SU-DHL-6 (cell line): ENCODE measurements at regions not wholly inside any gene's neighbourhood (a gene's known extent, or its start where the extent isn't known, plus 50 kb on each side); places are given as distances from the start of the nearest gene placed in this dataset.

Source experiments
- H2AFZ ChIP-seq: fragments of 200-600 bp; sonication (generic); 2 replicates; pipeline ENCODE4 v1.6.1; 2014; ENCODE audit warnings: low read depth, mild to moderate bottlenecking, moderate library complexity, mixed read lengths, antibody characterized with exemption, low read length; ENCODE audit not compliant: severe bottlenecking
- H3F3A ChIP-seq: fragments of 200-600 bp; shearing (Covaris generic); 2 replicates; pipeline ENCODE4 v1.6.0; 2016; ENCODE audit warnings: antibody characterized with exemption, mild to moderate bottlenecking; ENCODE audit not compliant: insufficient read depth
- H3K27ac ChIP-seq: fragments of 200-600 bp; sonication (generic); 2 replicates; pipeline ENCODE4 v1.5.1; 2016; ENCODE audit warnings: low read depth, mild to moderate bottlenecking, low read length, moderate library complexity, mixed read lengths
- H3K27me3 ChIP-seq: fragments of 200-600 bp; sonication (generic), shearing (Covaris generic); 2 replicates; pipeline ENCODE4 v1.6.0; 2014; ENCODE audit warnings: mild to moderate bottlenecking, low read length
- H3K36me3 ChIP-seq: fragments of 200-600 bp; sonication (generic); 2 replicates; pipeline ENCODE4 v1.6.1; 2014; ENCODE audit warnings: mild to moderate bottlenecking, low read length, mixed read lengths
- H3K4me2 ChIP-seq: fragments of 300-600, 200-600 bp; shearing (Covaris generic), sonication (generic); 2 replicates; pipeline ENCODE4 v1.6.0; 2014; ENCODE audit warnings: low read length, low read depth, mild to moderate bottlenecking; ENCODE audit not compliant: poor library complexity, severe bottlenecking
- H3K4me3 ChIP-seq: fragments of 200-600 bp; sonication (generic); 2 replicates; pipeline ENCODE4 v1.5.1; 2014; ENCODE audit warnings: antibody characterized with exemption, low read length, mild to moderate bottlenecking, mixed read lengths; ENCODE audit not compliant: insufficient read depth, poor library complexity, severe bottlenecking
- H3K79me2 ChIP-seq: fragments of 200-600 bp; sonication (generic); 2 replicates; pipeline ENCODE4 v1.6.1; 2014; ENCODE audit warnings: mild to moderate bottlenecking, low read length, moderate library complexity; ENCODE audit not compliant: insufficient read depth
- H3K9ac ChIP-seq: fragments of 200-600 bp; sonication (generic); 2 replicates; pipeline ENCODE4 v1.7.0; 2014; ENCODE audit warnings: mild to moderate bottlenecking, low read length
- H3K9me2 ChIP-seq: fragments of 200-600 bp; sonication (generic); replicated peaks from 2 replicates; pipeline ENCODE4 v1.6.1; 2014; ENCODE audit warnings: low read length; ENCODE audit not compliant: insufficient read depth
- H3K9me3 ChIP-seq: fragments of 200-600 bp; sonication (generic); 2 replicates; pipeline ENCODE4 v1.6.1; 2014; ENCODE audit warnings: low read length, mixed read lengths; ENCODE audit not compliant: insufficient read depth
- H4K20me1 ChIP-seq: fragments of 200-600 bp; sonication (generic); 2 replicates; pipeline ENCODE4 v1.6.1; 2014; ENCODE audit warnings: low read depth, mild to moderate bottlenecking, antibody characterized with exemption, low read length, moderate library complexity, mixed read lengths
- EZH2phosphoT487 ChIP-seq: fragments of 200-600 bp; sonication (generic), shearing (Covaris generic); conservative IDR thresholded peaks from 2 replicates; pipeline ENCODE4 v1.6.1; 2018; ENCODE audit warnings: mild to moderate bottlenecking, antibody characterized with exemption, low read length, moderate library complexity, mixed read lengths
- TF ChIP-seq, protein P1 (sequence below): fragments of 200-600 bp; sonication (generic); IDR thresholded peaks from one replicate; pipeline ENCODE4 v1.5.1; 2017; ENCODE audit warnings: antibody characterized with exemption, mild to moderate bottlenecking, low read length, moderate library complexity; ENCODE audit not compliant: insufficient read depth, poor library complexity, severe bottlenecking

- no peaks in the 10 kb centered on the region for H3K79me2 ChIP-seq
- no peak overlapping the region for H3K4me3 ChIP-seq
- H3K9ac ChIP-seq = no peak overlapping the region
- H3K36me3 ChIP-seq = no peaks in the 10 kb centered on the region
- H3K9me3 ChIP-seq = no peaks in the 10 kb centered on the region
- H4K20me1 ChIP-seq = no peaks in the 10 kb centered on the region
- no peaks in the 10 kb centered on the region for H3K9me2 ChIP-seq
- H3K27me3 ChIP-seq = no peaks in the 10 kb centered on the region
- H3K4me2 ChIP-seq = no peak overlapping the region
- no peaks in the 10 kb centered on the region for H3F3A ChIP-seq
- no peak overlapping the region for H3K27ac ChIP-seq
- H2AFZ ChIP-seq = no peak overlapping the region
- TF ChIP-seq, protein P1, sequence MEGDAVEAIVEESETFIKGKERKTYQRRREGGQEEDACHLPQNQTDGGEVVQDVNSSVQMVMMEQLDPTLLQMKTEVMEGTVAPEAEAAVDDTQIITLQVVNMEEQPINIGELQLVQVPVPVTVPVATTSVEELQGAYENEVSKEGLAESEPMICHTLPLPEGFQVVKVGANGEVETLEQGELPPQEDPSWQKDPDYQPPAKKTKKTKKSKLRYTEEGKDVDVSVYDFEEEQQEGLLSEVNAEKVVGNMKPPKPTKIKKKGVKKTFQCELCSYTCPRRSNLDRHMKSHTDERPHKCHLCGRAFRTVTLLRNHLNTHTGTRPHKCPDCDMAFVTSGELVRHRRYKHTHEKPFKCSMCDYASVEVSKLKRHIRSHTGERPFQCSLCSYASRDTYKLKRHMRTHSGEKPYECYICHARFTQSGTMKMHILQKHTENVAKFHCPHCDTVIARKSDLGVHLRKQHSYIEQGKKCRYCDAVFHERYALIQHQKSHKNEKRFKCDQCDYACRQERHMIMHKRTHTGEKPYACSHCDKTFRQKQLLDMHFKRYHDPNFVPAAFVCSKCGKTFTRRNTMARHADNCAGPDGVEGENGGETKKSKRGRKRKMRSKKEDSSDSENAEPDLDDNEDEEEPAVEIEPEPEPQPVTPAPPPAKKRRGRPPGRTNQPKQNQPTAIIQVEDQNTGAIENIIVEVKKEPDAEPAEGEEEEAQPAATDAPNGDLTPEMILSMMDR = no peak
Measured at GRCh38 chr10:7029672-7030071, 381.2 kb downstream of the SFMBT2 start.

DNA sequence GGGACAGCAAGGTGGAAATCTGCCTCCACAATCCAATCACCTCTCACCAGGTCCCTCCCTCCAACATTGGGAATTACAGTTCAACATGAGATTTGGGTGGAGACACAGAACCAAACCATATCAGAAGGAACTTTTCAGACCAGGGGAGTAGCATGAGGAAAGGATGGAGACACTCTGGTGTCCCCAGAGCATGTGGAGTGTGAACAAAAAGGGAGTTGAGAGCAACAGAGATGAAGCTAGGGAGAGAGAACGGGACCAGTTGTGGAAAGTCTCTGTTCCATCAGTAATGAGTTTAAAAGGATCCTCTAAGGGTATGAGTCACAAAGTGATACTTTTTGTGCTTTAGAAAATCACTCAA, 382.0 kb downstream of the SFMBT2 start:
- Histone ChIP-seq H3K27ac (no peak overlapping the region), H3K36me3 (no peaks in the 10 kb centered on the region), H3K4me3 (no peak overlapping the region), H4K20me1 (no peaks in the 10 kb centered on the region), H3K9me2 (no peaks in the 10 kb centered on the region), H3K4me2 (no peak overlapping the region), H3K79me2 (no peaks in the 10 kb centered on the region), H3K9ac (no peak overlapping the region), H3K27me3 (no peaks in the 10 kb centered on the region), H3K9me3 (no peaks in the 10 kb centered on the region), H2AFZ (no peak overlapping the region), H3F3A (no peaks in the 10 kb centered on the region)
- TF ChIP-seq, protein P1 = no peak
- TF ChIP-seq EZH2phosphoT487 = no peak

DNA sequence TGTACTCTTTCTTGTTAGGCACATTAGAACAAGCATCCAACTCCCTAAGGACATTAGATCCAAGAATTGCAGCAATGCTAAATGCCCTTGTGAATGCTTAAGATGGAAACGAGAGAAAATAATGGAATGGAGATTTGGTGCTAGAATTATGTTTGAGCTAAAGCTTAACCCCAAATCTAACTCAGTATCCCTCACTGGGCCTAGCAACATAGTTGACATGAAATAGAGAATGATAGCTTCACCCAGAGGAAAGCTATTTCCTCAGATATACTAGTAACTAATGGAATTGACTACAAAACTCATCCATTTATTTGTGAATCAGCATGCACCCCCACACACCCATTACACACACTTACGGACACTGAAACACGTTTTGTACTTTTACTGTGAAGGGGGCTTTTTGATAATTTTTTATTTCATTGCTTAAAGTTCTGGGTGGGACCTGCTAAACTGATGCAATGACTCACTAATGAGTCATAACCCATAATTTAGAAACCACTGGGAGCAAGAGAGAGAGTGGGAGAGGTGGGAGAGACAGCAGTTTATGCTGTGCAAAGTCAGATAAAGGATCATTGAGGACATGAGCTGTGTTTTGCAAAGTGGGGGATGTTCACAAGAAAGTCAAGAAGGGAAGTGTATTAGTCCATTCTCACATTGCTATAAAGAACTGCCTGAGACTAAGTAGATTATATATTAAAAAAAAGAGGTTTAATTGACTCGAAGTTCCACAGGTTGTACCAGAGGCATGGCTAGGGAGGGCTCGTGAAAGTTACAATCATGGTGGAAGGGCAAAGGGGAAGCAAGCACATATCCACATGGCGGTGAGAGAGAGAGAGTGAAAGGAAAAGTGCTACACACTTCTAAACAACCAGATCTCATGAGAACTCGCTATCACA, 382.7 kb downstream of the SFMBT2 start:
- no peaks in the 10 kb centered on the region for H3K36me3 ChIP-seq
- no peaks in the 10 kb centered on the region for H3K27me3 ChIP-seq
- H3K4me2 ChIP-seq = no peak overlapping the region
- no peaks in the 10 kb centered on the region for H3F3A ChIP-seq
- no peaks in the 10 kb centered on the region for H4K20me1 ChIP-seq
- no peak overlapping the region for H3K9ac ChIP-seq
- no peak for TF ChIP-seq EZH2phosphoT487
- TF ChIP-seq, protein P1 = no peak
- H3K9me3 ChIP-seq = no peaks in the 10 kb centered on the region
- no peaks in the 10 kb centered on the region for H3K9me2 ChIP-seq
- no peak overlapping the region for H3K4me3 ChIP-seq
- H3K27ac ChIP-seq = no peak overlapping the region
- H3K79me2 ChIP-seq = no peaks in the 10 kb centered on the region
- H2AFZ ChIP-seq = no peak overlapping the region
